ENCODE measurements at regions not wholly inside any gene's neighbourhood (a gene's known extent, or its start where the extent isn't known, plus 50 kb on each side); places are given as distances from the start of the nearest gene placed in this dataset.

DNA sequence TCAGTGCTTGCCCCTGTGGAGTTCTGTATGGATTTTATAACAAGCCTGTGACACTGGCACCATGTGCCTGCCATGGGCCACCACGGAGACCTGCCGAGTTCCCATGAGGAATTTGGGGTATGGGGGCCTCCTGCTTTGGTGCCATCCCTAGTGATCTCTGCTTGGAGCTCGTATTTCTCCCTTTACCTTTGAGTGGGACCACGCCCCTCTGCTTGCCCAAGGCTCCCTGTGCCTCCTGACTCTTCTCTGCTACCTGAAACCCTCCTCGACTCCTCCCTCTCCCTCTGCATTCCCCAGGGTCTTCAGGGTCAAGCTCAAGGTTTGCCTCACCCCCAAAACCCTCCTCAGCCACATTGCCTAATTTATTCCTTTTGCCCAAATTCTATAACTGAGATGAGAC lies 225.0 kb downstream of the BUB3 start:
- no peaks in the 10 kb centered on the region for H3K36me3 Mint-ChIP-seq
- H3K9me3 Mint-ChIP-seq, result no peaks in the 10 kb centered on the region
- H3K9me3 ChIP-seq, result no peaks in the 10 kb centered on the region
- 30% methylated on average over 2 of the region's 5 CpGs for WGBS (ENCODE audit: insufficient coverage)
- no peaks in the 10 kb centered on the region for H3K4me1 Mint-ChIP-seq
- ATAC-seq (replicated peaks in 1 of 4) (no peak), DNase-seq (no peak)
- no peak overlapping the region for H3K27ac ChIP-seq (ENCODE audit: low read length)
- H3K4me3 ChIP-seq (ENCODE audit: control insufficient read depth in 1 of 2, extremely low read depth in 1 of 2, low read length in 1 of 2), result no peak overlapping the region
- H3K36me3 ChIP-seq (ENCODE audit: control insufficient read depth in 2 of 2, extremely low read depth in 1 of 2, insufficient read depth in 1 of 2, low read length in 1 of 2), result no peaks in the 10 kb centered on the region
- H3K27ac Mint-ChIP-seq, result no peak overlapping the region
- H3K4me3 Mint-ChIP-seq, result no peak overlapping the region
- peaks cover 8 to 15% of the 10 kb centered on the region in 2 donors for H3K27me3 Mint-ChIP-seq
- H3K4me1 ChIP-seq (ENCODE audit: control insufficient read depth in 1 of 2, extremely low read depth in 1 of 2, insufficient read depth in 2 of 2, low read length in 2 of 2), result no peaks in the 10 kb centered on the region
- CTCF ChIA-PET, result interaction anchor here in 1 of 2 donors (0.6 to 1.0 kb wide), 2 partner anchors 235 to 245 kb away, joined by 3 to 6 read pairs; no protein-coding TSS in a partner anchor
- POLR2A ChIA-PET, result interaction anchor here in 1 of 2 donors (0.6 kb wide), 1 partner anchor 247 kb away, joined by 3 read pairs; no protein-coding TSS in a partner anchor
- H3K27me3 ChIP-seq (replicated peaks in 1 of 2; ENCODE audit: control insufficient read depth in 2 of 2, extremely low read depth in 1 of 2, insufficient read depth in 2 of 2, low read length in 1 of 2), result peaks cover 4 to 6% of the 10 kb centered on the region in 2 experiments

GRCh38 chr10:123380491-123381085 lies 226.4 kb downstream of the BUB3 start:
- CTCF ChIA-PET, result interaction anchor here (0.6 to 1.6 kb wide), 4 partner anchors 249 to 1281 kb away, joined by 3 to 4 read pairs (median 4); no protein-coding TSS in a partner anchor
- no peak overlapping the region for H3K27ac ChIP-seq (ENCODE audit: low read length)

GRCh38 chr10:123381224-123381623 lies 227.0 kb downstream of the BUB3 start:
- Mint-ChIP-seq H3K27ac (no peak overlapping the region), H3K36me3 (no peaks in the 10 kb centered on the region), H3K27me3 (peaks cover 8 to 20% of the 10 kb centered on the region in 2 donors), H3K9me3 (peaks cover 0 to 6% (median 5%) of the 10 kb centered on the region in 3 donors), H3K4me3 (no peak overlapping the region), H3K4me1 (no peaks in the 10 kb centered on the region)
- 56% methylated on average over 4 of the region's 5 CpGs for WGBS (ENCODE audit: insufficient coverage)
- DNase-seq, result no peak
- ChIA-PET CTCF (interaction anchor here (0.6 to 1.6 kb wide), 3 partner anchors 94 to 338 kb away, joined by 3 to 4 read pairs (median 3); no protein-coding TSS in a partner anchor), POLR2A (no interaction called here)
- no peak for ATAC-seq (replicated peaks in 1 of 4)
- Histone ChIP-seq H3K4me1 (ENCODE audit: control insufficient read depth in 1 of 2, extremely low read depth in 1 of 2, insufficient read depth in 2 of 2, low read length in 2 of 2) (no peaks in the 10 kb centered on the region), H3K27ac (ENCODE audit: low read length) (no peak overlapping the region), H3K27me3 (replicated peaks in 1 of 2; ENCODE audit: control insufficient read depth in 2 of 2, extremely low read depth in 1 of 2, insufficient read depth in 2 of 2, low read length in 1 of 2) (peaks cover 0 to 6% of the 10 kb centered on the region in 2 experiments), H3K4me3 (ENCODE audit: control insufficient read depth in 1 of 2, extremely low read depth in 1 of 2, low read length in 1 of 2) (no peak overlapping the region), H3K36me3 (ENCODE audit: control insufficient read depth in 2 of 2, extremely low read depth in 1 of 2, insufficient read depth in 1 of 2, low read length in 1 of 2) (no peaks in the 10 kb centered on the region), H3K9me3 (no peaks in the 10 kb centered on the region)

More at GRCh38 chr10:123380491-123381085, 226.4 kb downstream of the BUB3 start:
- H3K36me3 ChIP-seq (ENCODE audit: control insufficient read depth in 2 of 2, extremely low read depth in 1 of 2, insufficient read depth in 1 of 2, low read length in 1 of 2), result no peaks in the 10 kb centered on the region
- H3K4me1 ChIP-seq (ENCODE audit: control insufficient read depth in 1 of 2, extremely low read depth in 1 of 2, insufficient read depth in 2 of 2, low read length in 2 of 2), result no peaks in the 10 kb centered on the region
- WGBS (ENCODE audit: insufficient coverage), result 88% methylated on average over 4 of the region's 7 CpGs
- Mint-ChIP-seq H3K4me1 (no peaks in the 10 kb centered on the region), H3K9me3 (peaks cover 0 to 1% (median under 1%) of the 10 kb centered on the region in 3 donors), H3K27ac (no peak overlapping the region), H3K4me3 (no peak overlapping the region), H3K27me3 (peaks cover 8 to 16% of the 10 kb centered on the region in 2 donors), H3K36me3 (no peaks in the 10 kb centered on the region)
- ATAC-seq (replicated peaks in 1 of 4) (no peak), DNase-seq (peak in 1 of 35 experiments; percentile 30)
- H3K27me3 ChIP-seq (replicated peaks in 1 of 2; ENCODE audit: control insufficient read depth in 2 of 2, extremely low read depth in 1 of 2, insufficient read depth in 2 of 2, low read length in 1 of 2), result peaks cover 0 to 6% of the 10 kb centered on the region in 2 experiments
- H3K9me3 ChIP-seq, result no peaks in the 10 kb centered on the region
- no peak overlapping the region for H3K4me3 ChIP-seq (ENCODE audit: control insufficient read depth in 1 of 2, extremely low read depth in 1 of 2, low read length in 1 of 2)
- POLR2A ChIA-PET, result no interaction called here

DNA sequence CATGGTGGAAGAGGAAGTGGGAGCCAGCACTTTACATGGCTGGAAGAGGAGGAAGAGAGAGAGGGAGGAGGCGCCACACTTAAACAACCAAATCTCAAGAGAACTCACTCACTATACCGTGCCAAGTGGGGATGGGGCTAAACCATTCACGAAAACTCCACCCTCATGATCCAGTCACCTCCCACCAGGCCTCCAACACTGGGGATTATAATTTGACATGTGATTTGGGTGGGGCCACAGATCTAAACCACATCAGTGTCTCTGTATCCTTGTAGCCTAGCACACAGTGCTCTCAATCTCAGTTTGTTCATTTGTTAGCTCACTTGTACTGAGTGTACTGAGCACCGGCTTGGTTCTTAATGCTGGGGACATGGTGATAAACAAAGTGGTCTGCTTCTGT lies 228.3 kb downstream of the BUB3 start:
- no peak overlapping the region for H3K4me3 Mint-ChIP-seq
- Histone ChIP-seq H3K4me3 (ENCODE audit: control insufficient read depth in 1 of 2, extremely low read depth in 1 of 2, low read length in 1 of 2) (no peak overlapping the region), H3K36me3 (ENCODE audit: control insufficient read depth in 2 of 2, extremely low read depth in 1 of 2, insufficient read depth in 1 of 2, low read length in 1 of 2) (no peaks in the 10 kb centered on the region), H3K9me3 (no peaks in the 10 kb centered on the region), H3K27me3 (replicated peaks in 1 of 2; ENCODE audit: control insufficient read depth in 2 of 2, extremely low read depth in 1 of 2, insufficient read depth in 2 of 2, low read length in 1 of 2) (peaks cover 0 to 6% of the 10 kb centered on the region in 2 experiments), H3K4me1 (ENCODE audit: control insufficient read depth in 1 of 2, extremely low read depth in 1 of 2, insufficient read depth in 2 of 2, low read length in 2 of 2) (no peaks in the 10 kb centered on the region), H3K27ac (ENCODE audit: low read length) (no peak overlapping the region)
- no peaks in the 10 kb centered on the region for H3K4me1 Mint-ChIP-seq
- peaks cover 5 to 11% (median 10%) of the 10 kb centered on the region in 3 donors for H3K9me3 Mint-ChIP-seq
- CTCF ChIA-PET, result no interaction called here
- H3K27me3 Mint-ChIP-seq, result peaks cover 13 to 20% of the 10 kb centered on the region in 2 donors
- WGBS (ENCODE audit: insufficient coverage), result 89% methylated on average over 1 of the region's 4 CpGs
- ATAC-seq (replicated peaks in 1 of 4) (no peak), DNase-seq (no peak)
- POLR2A ChIA-PET, result no interaction called here
- peaks cover 4% of the 10 kb centered on the region for H3K36me3 Mint-ChIP-seq
- H3K27ac Mint-ChIP-seq, result no peak overlapping the region

GRCh38 chr10:123385508-123386080 lies 231.4 kb downstream of the BUB3 start:
- H3K27ac Mint-ChIP-seq, result no peak overlapping the region
- POLR2A ChIA-PET, result no interaction called here
- H3K4me1 Mint-ChIP-seq, result no peaks in the 10 kb centered on the region
- DNase-seq (no peak), ATAC-seq (replicated peaks in 1 of 4) (no peak)
- Histone ChIP-seq H3K27me3 (replicated peaks in 1 of 2; ENCODE audit: control insufficient read depth in 2 of 2, extremely low read depth in 1 of 2, insufficient read depth in 2 of 2, low read length in 1 of 2) (peaks cover 0 to 3% of the 10 kb centered on the region in 2 experiments), H3K27ac (ENCODE audit: low read length) (no peak overlapping the region), H3K4me1 (ENCODE audit: control insufficient read depth in 1 of 2, extremely low read depth in 1 of 2, insufficient read depth in 2 of 2, low read length in 2 of 2) (no peaks in the 10 kb centered on the region), H3K9me3 (no peaks in the 10 kb centered on the region), H3K36me3 (ENCODE audit: control insufficient read depth in 2 of 2, extremely low read depth in 1 of 2, insufficient read depth in 1 of 2, low read length in 1 of 2) (no peaks in the 10 kb centered on the region), H3K4me3 (ENCODE audit: control insufficient read depth in 1 of 2, extremely low read depth in 1 of 2, low read length in 1 of 2) (no peak overlapping the region)
- H3K36me3 Mint-ChIP-seq, result peaks cover 9% of the 10 kb centered on the region
- CTCF ChIA-PET, result no interaction called here
- no peak overlapping the region for H3K4me3 Mint-ChIP-seq
- WGBS (ENCODE audit: insufficient coverage), result 80% methylated on average over 1 of the region's 2 CpGs
- H3K9me3 Mint-ChIP-seq, result peaks cover 6 to 13% (median 12%) of the 10 kb centered on the region in 3 donors
- peaks cover 13 to 20% of the 10 kb centered on the region in 2 donors for H3K27me3 Mint-ChIP-seq

- Histone ChIP-seq H3K27me3 (replicated peaks in 1 of 2; ENCODE audit: control insufficient read depth in 2 of 2, extremely low read depth in 1 of 2, insufficient read depth in 2 of 2, low read length in 1 of 2) (peaks cover 0 to 3% of the 10 kb centered on the region in 2 experiments), H3K9me3 (no peaks in the 10 kb centered on the region), H3K36me3 (ENCODE audit: control insufficient read depth in 2 of 2, extremely low read depth in 1 of 2, insufficient read depth in 1 of 2, low read length in 1 of 2) (no peaks in the 10 kb centered on the region), H3K27ac (ENCODE audit: low read length) (no peak overlapping the region), H3K4me1 (ENCODE audit: control insufficient read depth in 1 of 2, extremely low read depth in 1 of 2, insufficient read depth in 2 of 2, low read length in 2 of 2) (no peaks in the 10 kb centered on the region), H3K4me3 (ENCODE audit: control insufficient read depth in 1 of 2, extremely low read depth in 1 of 2, low read length in 1 of 2) (no peak overlapping the region)
- WGBS (ENCODE audit: insufficient coverage), result no CpG with 5 or more reads among the region's 2 CpGs
- H3K36me3 Mint-ChIP-seq, result peaks cover 9% of the 10 kb centered on the region
- DNase-seq (no peak), ATAC-seq (replicated peaks in 1 of 4) (no peak)
- no peaks in the 10 kb centered on the region for H3K4me1 Mint-ChIP-seq
- CTCF ChIA-PET, result no interaction called here
- no peak overlapping the region for H3K27ac Mint-ChIP-seq
- H3K9me3 Mint-ChIP-seq, result peaks cover 6 to 13% (median 12%) of the 10 kb centered on the region in 3 donors
- H3K27me3 Mint-ChIP-seq, result peaks cover 7 to 9% of the 10 kb centered on the region in 2 donors
- no peak overlapping the region for H3K4me3 Mint-ChIP-seq
- POLR2A ChIA-PET, result no interaction called here
Observed at GRCh38 chr10:123389520-123389919, 235.3 kb downstream of the BUB3 start.

All from T-cell (primary cell).